Right lobe of liver (tissue), 4 donors: ENCODE measurements at regions not wholly inside any gene's neighbourhood (a gene's known extent, or its start where the extent isn't known, plus 50 kb on each side); places are given as distances from the start of the nearest gene placed in this dataset.

Source experiments
- CTCF ChIP-seq, 4 donors: fragments of 200-600 bp in 3 of 4; fragments of 450-650 bp in 1 of 4; IDR thresholded peaks; one replicate each; pipeline versions ENCODE4 v1.5.1 to v1.8.0; 2016 to 2022; ENCODE audit warnings: antibody characterized with exemption in 4 of 4, mild to moderate bottlenecking in 2 of 4
- POLR2A ChIP-seq: fragments of 450-650 bp; IDR thresholded peaks from one replicate; pipeline ENCODE4 v1.6.1; 2017; ENCODE audit warnings: antibody characterized with exemption, mild to moderate bottlenecking
- donor health status: DM: no; HTN: no; CAD: no.
- donor health status: DM: no; HTN: no; CAD: no.
- donor health status: DM: no; HTN: yes; CAD: no.

- TF ChIP-seq POLR2A = no peak
- TF ChIP-seq CTCF (IDR thresholded peaks at IDR 0.05) = no peak
Measured at GRCh38 chr1:119209061-119209460, 68.6 kb upstream of the WARS2 start.
